ENCODE measurements at regions not wholly inside any gene's neighbourhood (a gene's known extent, or its start where the extent isn't known, plus 50 kb on each side); places are given as distances from the start of the nearest gene placed in this dataset.

DNA sequence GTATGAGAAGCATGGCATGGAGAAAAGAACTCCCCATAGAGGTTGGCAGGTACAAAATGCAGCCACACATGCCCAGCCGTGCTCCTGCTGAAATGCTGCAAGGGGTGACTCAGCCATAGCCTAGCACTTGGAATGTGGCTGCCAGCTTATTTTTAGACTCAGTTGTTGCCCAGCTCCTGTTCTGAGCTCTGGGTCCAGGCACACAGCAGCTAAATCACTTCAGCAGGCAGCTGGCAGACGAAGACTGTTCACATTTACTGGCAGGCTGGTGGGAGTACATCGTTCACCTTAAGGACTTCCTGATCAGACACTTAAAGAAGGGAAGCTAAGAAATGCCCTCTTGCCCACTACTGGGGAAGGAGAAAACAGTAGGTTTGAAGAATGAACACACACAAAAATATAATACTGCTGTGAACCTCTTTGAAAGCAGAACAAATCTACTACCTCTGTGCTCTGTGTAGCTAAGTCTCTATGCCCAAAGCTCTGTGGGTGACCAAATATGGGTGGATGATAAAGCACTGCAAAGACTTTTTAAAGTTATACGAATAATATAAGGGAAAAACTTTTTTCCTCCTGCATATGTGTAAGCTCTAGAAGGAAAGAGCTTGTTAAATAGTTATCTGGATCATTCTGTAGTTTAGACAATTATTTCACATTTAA lies 146.1 kb downstream of the LNPK start:
- peak in 1 of 2 donors; percentile 15 for DNase-seq (ENCODE audit: low read depth in 2 of 2)
- H3K4me3 ChIP-seq (replicated peaks in 1 of 2; ENCODE audit: low read depth in 2 of 2, low read length in 2 of 2), result no peak overlapping the region
- TF ChIP-seq CTCF (IDR thresholded peaks at IDR 0.05; ENCODE audit: low read depth, low read length), result no peak

GRCh38 chr2:175855236-175855635 lies 146.8 kb downstream of the LNPK start:
- DNase-seq (ENCODE audit: low read depth in 2 of 2), result no peak
- H3K4me3 ChIP-seq (replicated peaks in 1 of 2; ENCODE audit: low read depth in 2 of 2, low read length in 2 of 2), result no peak overlapping the region
- TF ChIP-seq CTCF (IDR thresholded peaks at IDR 0.05; ENCODE audit: low read depth, low read length), result no peak

DNA sequence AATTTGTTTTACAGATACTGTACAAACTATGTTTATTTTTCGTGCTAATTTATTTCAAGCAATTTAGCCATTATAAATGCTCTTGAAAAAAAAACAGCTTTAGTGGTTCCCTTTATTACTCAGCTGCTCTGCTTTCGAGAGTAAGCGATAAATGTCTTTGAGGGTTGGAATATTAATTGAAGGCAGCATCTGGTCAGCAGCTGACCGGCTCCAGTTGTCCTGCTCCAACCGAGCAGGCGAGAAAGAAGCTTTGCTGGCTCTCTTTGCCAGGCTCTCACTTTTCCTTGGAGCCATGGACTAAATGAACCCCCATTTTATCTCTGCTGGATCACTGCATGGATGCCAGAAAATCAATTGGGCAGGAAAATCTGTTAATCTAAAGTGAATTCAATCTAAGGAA lies 147.4 kb downstream of the LNPK start:
- no peak for DNase-seq (ENCODE audit: low read depth in 2 of 2)
- no peak for TF ChIP-seq CTCF (IDR thresholded peaks at IDR 0.05; ENCODE audit: low read depth, low read length)
- H3K4me3 ChIP-seq (replicated peaks in 1 of 2; ENCODE audit: low read depth in 2 of 2, low read length in 2 of 2), result no peak overlapping the region

GRCh38 chr2:175854129-175854528 lies 147.9 kb downstream of the LNPK start:
- no peak overlapping the region for H3K4me3 ChIP-seq (replicated peaks in 1 of 2; ENCODE audit: low read depth in 2 of 2, low read length in 2 of 2)
- no peak for DNase-seq (ENCODE audit: low read depth in 2 of 2)
- no peak for TF ChIP-seq CTCF (IDR thresholded peaks at IDR 0.05; ENCODE audit: low read depth, low read length)

DNA sequence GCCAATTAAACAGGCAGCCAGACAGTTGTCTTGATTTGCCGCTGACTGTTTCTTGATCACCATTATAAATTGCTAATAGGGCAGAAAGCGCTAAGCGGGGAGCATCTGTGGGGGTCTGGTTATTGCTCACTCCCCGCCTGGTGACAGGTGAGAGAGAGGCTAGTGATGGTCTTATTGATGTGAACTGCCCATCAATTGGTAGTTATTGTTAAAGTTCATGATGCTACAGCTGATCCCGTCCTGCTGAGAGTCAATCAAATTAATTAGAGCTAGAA lies 148.5 kb downstream of the LNPK start:
- no peak overlapping the region for H3K4me3 ChIP-seq (replicated peaks in 1 of 2; ENCODE audit: low read depth in 2 of 2, low read length in 2 of 2)
- no peak for TF ChIP-seq CTCF (IDR thresholded peaks at IDR 0.05; ENCODE audit: low read depth, low read length)
- no peak for DNase-seq (ENCODE audit: low read depth in 2 of 2)

GRCh38 chr2:175852879-175853615 lies 149.0 kb downstream of the LNPK start:
- TF ChIP-seq CTCF (IDR thresholded peaks at IDR 0.05; ENCODE audit: low read depth, low read length), result no peak
- DNase-seq (ENCODE audit: low read depth in 2 of 2), result no peak
- no peak overlapping the region for H3K4me3 ChIP-seq (replicated peaks in 1 of 2; ENCODE audit: low read depth in 2 of 2, low read length in 2 of 2)

All from cardiac fibroblast (primary cell).